ENCODE measurements at regions not wholly inside any gene's neighbourhood (a gene's known extent, or its start where the extent isn't known, plus 50 kb on each side); places are given as distances from the start of the nearest gene placed in this dataset.
"Not testable (repeated sequence)": the region's sequence is repeated elsewhere in the genome, so short reads cannot be mapped to it uniquely, and the experiment has no call there.

- TF ChIP-seq CTCF (IDR thresholded peaks at IDR 0.05; ENCODE audit: low read depth, low read length), result no peak
Measured at GRCh38 chr11:25790396-25790795, 541.5 kb upstream of the ANO3 start.

GRCh38 chr11:25793637-25794036 lies 538.3 kb upstream of the ANO3 start:
- no peak for TF ChIP-seq CTCF (IDR thresholded peaks at IDR 0.05; ENCODE audit: low read depth, low read length)
- no peak overlapping the region for H3K4me3 ChIP-seq (ENCODE audit: low read depth, low read length)

More at GRCh38 chr11:25790396-25790795, 541.5 kb upstream of the ANO3 start:
- no peak overlapping the region for H3K4me3 ChIP-seq (ENCODE audit: low read depth, low read length)

- H3K4me3 ChIP-seq (ENCODE audit: low read depth, low read length), result no peak overlapping the region
- TF ChIP-seq CTCF (IDR thresholded peaks at IDR 0.05; ENCODE audit: low read depth, low read length), result no peak
Measured at GRCh38 chr11:25794804-25795203, 537.1 kb upstream of the ANO3 start.

- no peak for TF ChIP-seq CTCF (IDR thresholded peaks at IDR 0.05; ENCODE audit: low read depth, low read length)
Measured at GRCh38 chr11:25816411-25816810, 515.5 kb upstream of the ANO3 start.

GRCh38 chr11:25824688-25825087 lies 507.2 kb upstream of the ANO3 start:
- TF ChIP-seq CTCF (IDR thresholded peaks at IDR 0.05; ENCODE audit: low read depth, low read length), result no peak
- H3K4me3 ChIP-seq (ENCODE audit: low read depth, low read length), result no peak overlapping the region

More at GRCh38 chr11:25816411-25816810, 515.5 kb upstream of the ANO3 start:
- H3K4me3 ChIP-seq (ENCODE audit: low read depth, low read length), result no peak overlapping the region

- H3K4me3 ChIP-seq (ENCODE audit: low read depth, low read length), result not testable (repeated sequence)
Measured at GRCh38 chr11:25831485-25831884, 500.4 kb upstream of the ANO3 start.

GRCh38 chr11:25838918-25839625 lies 492.9 kb upstream of the ANO3 start:
- no peak overlapping the region for H3K4me3 ChIP-seq (ENCODE audit: low read depth, low read length)
- no peak for TF ChIP-seq CTCF (IDR thresholded peaks at IDR 0.05; ENCODE audit: low read depth, low read length)

- H3K4me3 ChIP-seq (ENCODE audit: low read depth, low read length), result no peak overlapping the region
- TF ChIP-seq CTCF (IDR thresholded peaks at IDR 0.05; ENCODE audit: low read depth, low read length), result no peak
Measured at GRCh38 chr11:25844811-25845210, 487.1 kb upstream of the ANO3 start.
